ENCODE measurements at regions not wholly inside any gene's neighbourhood (a gene's known extent, or its start where the extent isn't known, plus 50 kb on each side); places are given as distances from the start of the nearest gene placed in this dataset.
A peak's percentile ranks its signal among the peaks of the same experiment; 100 is the strongest.

DNA sequence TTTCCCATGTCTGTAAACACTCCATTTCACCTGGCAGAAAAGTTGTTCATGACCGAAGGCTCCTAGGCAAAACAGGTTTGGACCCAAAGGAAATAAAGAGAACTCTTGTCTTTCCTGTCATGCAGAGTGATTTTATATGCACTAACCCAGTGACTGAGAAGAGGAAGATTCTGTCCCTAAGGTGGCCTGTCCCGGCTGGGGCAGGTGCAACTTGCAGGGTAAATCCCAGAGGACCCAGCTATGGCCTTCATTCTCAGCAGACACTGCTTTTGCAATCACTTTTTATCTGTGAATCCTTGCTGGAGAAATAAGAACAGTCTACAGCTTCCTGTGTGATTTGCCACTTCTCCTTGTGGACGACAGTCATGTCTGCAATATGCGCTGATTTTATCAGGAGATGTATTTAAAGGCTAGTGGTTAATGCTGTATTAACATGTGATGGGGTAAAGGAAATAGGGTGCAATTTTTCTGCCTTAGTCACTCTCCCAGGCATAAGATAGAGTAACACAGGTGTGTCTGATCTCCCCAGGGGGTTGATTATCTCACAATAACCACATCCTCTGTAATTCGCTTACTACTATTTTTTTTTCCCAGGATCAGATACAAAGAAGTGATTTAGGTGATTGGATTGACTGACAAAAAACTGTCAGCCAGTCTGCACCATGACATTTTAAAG, 696.8 kb upstream of the SOX9 start:
- CTCF ChIA-PET = interaction anchor here (0.7 kb wide), 2 partner anchors 37 to 53 kb away, joined by 3 to 10 read pairs; no protein-coding TSS in a partner anchor
- ATAC-seq = peak; percentile 97
- BruUV-seq (replicated peaks) = TSS peak; percentile 97
- Histone ChIP-seq H3K4me1 (ENCODE audit: insufficient read depth, low read length) (peaks cover 46% of the 10 kb centered on the region), H3K4me3 (ENCODE audit: low read length) (no peak overlapping the region), H3K36me3 (ENCODE audit: low read depth, low read length) (peaks cover 5% of the 10 kb centered on the region; the same call in 1 of the 2 replicates), H3K9me3 (ENCODE audit: low read length) (peaks cover 4% of the 10 kb centered on the region; the same call in 1 of the 2 replicates), H2AFZ (ENCODE audit: low read length) (no peak overlapping the region), H3K9me2 (replicated peaks; ENCODE audit: low read length) (no peaks in the 10 kb centered on the region), H3K79me2 (ENCODE audit: low read length) (no peaks in the 10 kb centered on the region), H3K27me3 (ENCODE audit: low read length) (no peaks in the 10 kb centered on the region), H4K20me1 (ENCODE audit: low read length) (no peaks in the 10 kb centered on the region), H3K9ac (ENCODE audit: low read length) (peak overlapping the region; percentile 81), H3K27ac (ENCODE audit: low read length) (peak overlapping the region; percentile 97), H3K4me2 (ENCODE audit: low read length) (peak overlapping the region; percentile 63), H3F3A (ENCODE audit: low read length, unreplicated experiment) (peaks cover 21% of the 10 kb centered on the region)
- TF ChIP-seq EZH2 (IDR thresholded peaks at IDR 0.05; ENCODE audit: low read length, unreplicated experiment) (no peak), EZH2phosphoT487 (IDR thresholded peaks at IDR 0.05; ENCODE audit: borderline replicate concordance, low read length) (no peak)
- TF ChIP-seq, protein P1, sequence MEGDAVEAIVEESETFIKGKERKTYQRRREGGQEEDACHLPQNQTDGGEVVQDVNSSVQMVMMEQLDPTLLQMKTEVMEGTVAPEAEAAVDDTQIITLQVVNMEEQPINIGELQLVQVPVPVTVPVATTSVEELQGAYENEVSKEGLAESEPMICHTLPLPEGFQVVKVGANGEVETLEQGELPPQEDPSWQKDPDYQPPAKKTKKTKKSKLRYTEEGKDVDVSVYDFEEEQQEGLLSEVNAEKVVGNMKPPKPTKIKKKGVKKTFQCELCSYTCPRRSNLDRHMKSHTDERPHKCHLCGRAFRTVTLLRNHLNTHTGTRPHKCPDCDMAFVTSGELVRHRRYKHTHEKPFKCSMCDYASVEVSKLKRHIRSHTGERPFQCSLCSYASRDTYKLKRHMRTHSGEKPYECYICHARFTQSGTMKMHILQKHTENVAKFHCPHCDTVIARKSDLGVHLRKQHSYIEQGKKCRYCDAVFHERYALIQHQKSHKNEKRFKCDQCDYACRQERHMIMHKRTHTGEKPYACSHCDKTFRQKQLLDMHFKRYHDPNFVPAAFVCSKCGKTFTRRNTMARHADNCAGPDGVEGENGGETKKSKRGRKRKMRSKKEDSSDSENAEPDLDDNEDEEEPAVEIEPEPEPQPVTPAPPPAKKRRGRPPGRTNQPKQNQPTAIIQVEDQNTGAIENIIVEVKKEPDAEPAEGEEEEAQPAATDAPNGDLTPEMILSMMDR (conservative IDR thresholded peaks at IDR 0.05; ENCODE audit: low read depth, low read length) = peak; percentile 38; the same call in 1 of the 2 replicates
- POLR2A ChIA-PET (ENCODE audit: unreplicated experiment) = interaction anchor here (0.9 kb wide), 1 partner anchor 17 kb away, joined by 3 read pairs; no protein-coding TSS in a partner anchor
- DNase-seq = peak; percentile 99
- intact Hi-C loops (cut with micrococcal nuclease) = loop anchor here (1.0 to 5.0 kb wide), 6 partner anchors 11 to 208 kb away; no protein-coding TSS in a partner anchor

DNA sequence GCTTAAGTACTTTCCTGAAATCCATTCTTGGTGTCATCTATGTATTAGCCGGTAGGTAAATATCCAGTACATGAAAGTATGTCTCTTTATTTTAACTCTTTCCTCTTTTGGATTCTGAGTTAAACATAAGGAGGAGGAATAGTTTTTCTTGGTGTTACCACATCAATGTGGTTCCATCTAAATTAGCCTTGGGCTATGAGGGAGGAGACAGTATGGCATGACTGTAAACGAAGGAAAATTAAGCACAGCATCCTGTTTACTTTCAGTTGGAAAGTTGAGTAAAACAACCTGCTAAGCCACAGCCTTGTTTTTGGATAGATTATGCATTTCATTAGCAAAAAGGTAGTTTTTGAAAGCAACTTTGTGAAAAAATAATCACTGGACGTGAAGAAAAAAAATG, 693.0 kb upstream of the SOX9 start:
- H3K9me2 ChIP-seq (replicated peaks; ENCODE audit: low read length) = no peaks in the 10 kb centered on the region
- TF ChIP-seq EZH2 (IDR thresholded peaks at IDR 0.05; ENCODE audit: low read length, unreplicated experiment) = no peak
- no peak for TF ChIP-seq EZH2phosphoT487 (IDR thresholded peaks at IDR 0.05; ENCODE audit: borderline replicate concordance, low read length)
- TF ChIP-seq, protein P1 (conservative IDR thresholded peaks at IDR 0.05; ENCODE audit: low read depth, low read length) = no peak
- ChIA-PET POLR2A (ENCODE audit: unreplicated experiment) (no interaction called here), CTCF (no interaction called here)
- peaks cover 8% of the 10 kb centered on the region; the same call in 1 of the 2 replicates for H3K36me3 ChIP-seq (ENCODE audit: low read depth, low read length)
- no peak for ATAC-seq
- intact Hi-C loops (cut with micrococcal nuclease) = no loop called here
- DNase-seq = peak; percentile 44
- H3K4me3 ChIP-seq (ENCODE audit: low read length) = no peak overlapping the region
- H3K27me3 ChIP-seq (ENCODE audit: low read length) = no peaks in the 10 kb centered on the region
- BruUV-seq (replicated peaks) = no TSS peak
- H3K9ac ChIP-seq (ENCODE audit: low read length) = no peak overlapping the region
- peaks cover 31% of the 10 kb centered on the region for H3F3A ChIP-seq (ENCODE audit: low read length, unreplicated experiment)
- H3K79me2 ChIP-seq (ENCODE audit: low read length) = no peaks in the 10 kb centered on the region
- H2AFZ ChIP-seq (ENCODE audit: low read length) = no peak overlapping the region
- H3K4me2 ChIP-seq (ENCODE audit: low read length) = no peak overlapping the region
- H4K20me1 ChIP-seq (ENCODE audit: low read length) = no peaks in the 10 kb centered on the region
- peaks cover 80% of the 10 kb centered on the region for H3K4me1 ChIP-seq (ENCODE audit: insufficient read depth, low read length)
- peaks cover 7% of the 10 kb centered on the region; the same call in 1 of the 2 replicates for H3K9me3 ChIP-seq (ENCODE audit: low read length)
- peak overlapping the region; percentile 2; the same call in 1 of the 2 replicates for H3K27ac ChIP-seq (ENCODE audit: low read length)

DNA sequence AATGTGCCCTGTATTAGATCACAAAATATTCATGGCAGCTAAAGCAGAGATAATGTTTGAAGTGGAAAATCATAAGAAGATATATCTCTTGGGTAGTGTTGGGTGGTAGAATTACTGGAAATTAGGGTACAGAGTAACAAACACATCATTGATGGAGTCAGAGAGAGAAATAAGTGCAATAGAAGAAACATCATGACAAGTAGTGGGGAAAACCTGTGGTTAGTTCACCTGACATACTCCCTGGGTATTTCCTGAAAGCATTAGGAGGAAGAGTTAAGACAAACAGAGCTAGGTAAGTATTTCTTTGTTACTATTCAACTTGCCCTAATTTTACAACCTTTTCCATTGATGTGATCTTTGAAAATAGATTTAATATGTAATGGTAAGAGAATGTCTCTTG, 691.9 kb upstream of the SOX9 start:
- ChIA-PET POLR2A (ENCODE audit: unreplicated experiment) (no interaction called here), CTCF (interaction anchor here (0.6 kb wide), 1 partner anchor 43 kb away, joined by 4 read pairs; no protein-coding TSS in a partner anchor)
- Histone ChIP-seq H4K20me1 (ENCODE audit: low read length) (no peaks in the 10 kb centered on the region), H3K27me3 (ENCODE audit: low read length) (no peaks in the 10 kb centered on the region), H3K9me3 (ENCODE audit: low read length) (peaks cover 7% of the 10 kb centered on the region; the same call in 1 of the 2 replicates), H3K4me2 (ENCODE audit: low read length) (no peak overlapping the region), H3K79me2 (ENCODE audit: low read length) (no peaks in the 10 kb centered on the region), H3K4me1 (ENCODE audit: insufficient read depth, low read length) (peaks cover 79% of the 10 kb centered on the region), H3K27ac (ENCODE audit: low read length) (no peak overlapping the region), H2AFZ (ENCODE audit: low read length) (no peak overlapping the region), H3F3A (ENCODE audit: low read length, unreplicated experiment) (peaks cover 22% of the 10 kb centered on the region), H3K36me3 (ENCODE audit: low read depth, low read length) (peaks cover 8% of the 10 kb centered on the region; the same call in 1 of the 2 replicates), H3K9me2 (replicated peaks; ENCODE audit: low read length) (no peaks in the 10 kb centered on the region), H3K9ac (ENCODE audit: low read length) (no peak overlapping the region), H3K4me3 (ENCODE audit: low read length) (no peak overlapping the region)
- intact Hi-C loops (cut with micrococcal nuclease) = no loop called here
- DNase-seq (no peak), ATAC-seq (no peak)
- no TSS peak for BruUV-seq (replicated peaks)
- TF ChIP-seq EZH2 (IDR thresholded peaks at IDR 0.05; ENCODE audit: low read length, unreplicated experiment) (no peak), EZH2phosphoT487 (IDR thresholded peaks at IDR 0.05; ENCODE audit: borderline replicate concordance, low read length) (no peak)
- TF ChIP-seq, protein P1 (conservative IDR thresholded peaks at IDR 0.05; ENCODE audit: low read depth, low read length) = no peak
